ENCODE measurements at regions not wholly inside any gene's neighbourhood (a gene's known extent, or its start where the extent isn't known, plus 50 kb on each side); places are given as distances from the start of the nearest gene placed in this dataset.
"Not testable (repeated sequence)": the region's sequence is repeated elsewhere in the genome, so short reads cannot be mapped to it uniquely, and the experiment has no call there.

DNA sequence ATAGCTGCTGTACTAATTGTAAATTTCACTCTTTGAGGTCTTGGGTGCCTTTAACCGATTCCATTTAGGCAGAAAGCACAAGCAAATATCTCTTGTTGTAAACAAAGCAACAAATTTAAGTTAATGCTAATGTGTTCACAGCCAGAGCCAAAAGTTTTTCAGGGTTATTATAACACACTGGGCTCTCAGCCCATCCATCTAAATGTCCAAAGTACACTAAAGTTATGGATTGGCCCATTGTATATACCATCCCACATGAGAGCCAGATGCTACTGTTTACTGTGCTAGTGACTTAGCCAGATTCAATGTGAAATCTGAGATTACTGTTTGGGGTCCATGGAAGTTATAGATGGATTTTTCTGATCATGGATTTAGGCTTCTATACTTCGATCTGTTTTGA is 186.7 kb downstream of the LARP7 start:
- DNase-seq (ENCODE audit: extremely low spot score), result no peak
- peaks cover 0 to 3% (median 0%) of the 10 kb centered on the region in 4 donors for H3K36me3 ChIP-seq
- no peaks in the 10 kb centered on the region for H3K9me3 ChIP-seq
- H3K4me1 ChIP-seq, result peaks cover 0 to 12% (median 12%) of the 10 kb centered on the region in 4 donors
- H3K27ac ChIP-seq (replicated peaks in 1 of 4), result no peak overlapping the region
- 81% methylated on average over 2 of the region's 2 CpGs for WGBS
- intact Hi-C loops (cut with DNase I), result no loop called here
- H3K4me3 ChIP-seq, result no peak overlapping the region
- TF ChIP-seq POLR2A (IDR thresholded peaks at IDR 0.05; ENCODE audit: low read depth), result no peak
- no peak for TF ChIP-seq POLR2AphosphoS5 (IDR thresholded peaks at IDR 0.05)
- TF ChIP-seq EP300 (IDR thresholded peaks at IDR 0.05), result no peak
- TF ChIP-seq, protein P1, sequence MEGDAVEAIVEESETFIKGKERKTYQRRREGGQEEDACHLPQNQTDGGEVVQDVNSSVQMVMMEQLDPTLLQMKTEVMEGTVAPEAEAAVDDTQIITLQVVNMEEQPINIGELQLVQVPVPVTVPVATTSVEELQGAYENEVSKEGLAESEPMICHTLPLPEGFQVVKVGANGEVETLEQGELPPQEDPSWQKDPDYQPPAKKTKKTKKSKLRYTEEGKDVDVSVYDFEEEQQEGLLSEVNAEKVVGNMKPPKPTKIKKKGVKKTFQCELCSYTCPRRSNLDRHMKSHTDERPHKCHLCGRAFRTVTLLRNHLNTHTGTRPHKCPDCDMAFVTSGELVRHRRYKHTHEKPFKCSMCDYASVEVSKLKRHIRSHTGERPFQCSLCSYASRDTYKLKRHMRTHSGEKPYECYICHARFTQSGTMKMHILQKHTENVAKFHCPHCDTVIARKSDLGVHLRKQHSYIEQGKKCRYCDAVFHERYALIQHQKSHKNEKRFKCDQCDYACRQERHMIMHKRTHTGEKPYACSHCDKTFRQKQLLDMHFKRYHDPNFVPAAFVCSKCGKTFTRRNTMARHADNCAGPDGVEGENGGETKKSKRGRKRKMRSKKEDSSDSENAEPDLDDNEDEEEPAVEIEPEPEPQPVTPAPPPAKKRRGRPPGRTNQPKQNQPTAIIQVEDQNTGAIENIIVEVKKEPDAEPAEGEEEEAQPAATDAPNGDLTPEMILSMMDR (IDR thresholded peaks at IDR 0.05), result no peak
- H3K27me3 ChIP-seq, result no peaks in the 10 kb centered on the region

DNA sequence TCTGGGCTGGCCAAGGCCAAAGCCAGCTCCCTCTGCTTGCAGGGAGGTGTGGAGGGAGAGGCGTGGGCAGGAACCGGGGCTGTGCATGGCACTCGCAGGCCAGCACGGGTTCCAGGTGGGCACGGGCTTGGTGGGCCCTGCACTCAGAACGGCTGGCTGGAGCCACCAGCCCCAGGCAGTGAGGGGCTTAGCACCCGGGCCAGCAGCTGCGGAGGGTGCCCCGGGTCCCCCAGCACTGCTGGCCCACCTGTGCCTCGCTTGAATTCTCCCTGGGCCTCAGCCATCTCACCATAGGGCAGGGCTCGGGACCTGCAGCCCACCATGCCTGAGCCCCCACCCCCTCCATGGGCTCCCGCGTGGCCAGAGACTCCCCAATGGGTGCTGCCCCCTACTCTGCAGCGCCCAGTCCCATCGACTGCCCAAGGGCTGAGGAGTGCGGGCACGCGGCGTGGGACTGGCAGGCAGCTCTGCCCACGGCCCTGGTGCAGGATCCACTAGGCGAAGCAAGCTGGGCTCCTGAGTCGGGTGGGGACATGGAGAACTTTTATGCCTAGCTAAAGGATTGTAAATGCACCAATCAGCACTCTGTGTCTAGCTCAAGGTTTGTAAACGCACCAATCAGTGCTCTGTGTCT is 193.9 kb downstream of the LARP7 start:
- peaks cover 0 to 14% (median 5%) of the 10 kb centered on the region in 4 donors for H3K4me1 ChIP-seq
- DNase-seq (ENCODE audit: extremely low spot score), result no peak
- H3K4me3 ChIP-seq, result no peak overlapping the region
- no peaks in the 10 kb centered on the region for H3K27me3 ChIP-seq
- H3K9me3 ChIP-seq, result no peaks in the 10 kb centered on the region
- peaks cover 0 to 3% (median 0%) of the 10 kb centered on the region in 4 donors for H3K36me3 ChIP-seq
- 73% methylated on average over 4 of the region's 23 CpGs for WGBS
- no peak overlapping the region for H3K27ac ChIP-seq (replicated peaks in 1 of 4)
- no peak for TF ChIP-seq EP300 (IDR thresholded peaks at IDR 0.05)
- TF ChIP-seq, protein P1 (IDR thresholded peaks at IDR 0.05), result no peak
- TF ChIP-seq POLR2A (IDR thresholded peaks at IDR 0.05; ENCODE audit: low read depth), result no peak
- intact Hi-C loops (cut with DNase I), result no loop called here

DNA sequence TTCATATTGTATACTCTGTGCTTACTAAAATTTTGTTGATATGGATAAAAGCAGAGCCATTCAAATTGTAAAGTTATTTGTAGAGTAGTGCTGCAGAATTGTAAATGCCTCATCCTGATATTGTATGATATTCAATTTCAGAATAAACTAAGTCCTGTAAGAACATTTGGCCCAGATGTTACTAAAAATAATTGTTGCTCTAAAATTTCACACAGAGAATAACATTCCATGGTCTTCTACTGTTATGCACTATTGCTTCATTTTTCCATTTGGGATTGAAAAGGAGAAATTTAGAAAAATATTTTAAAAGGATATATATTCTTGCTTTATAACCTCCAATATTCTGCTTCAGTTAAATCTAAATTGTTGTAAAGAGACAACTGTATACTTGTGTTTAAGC is 195.6 kb downstream of the LARP7 start:
- Histone ChIP-seq H3K4me3 (no peak overlapping the region), H3K27me3 (no peaks in the 10 kb centered on the region), H3K9me3 (no peaks in the 10 kb centered on the region), H3K4me1 (peaks cover 0 to 14% (median 5%) of the 10 kb centered on the region in 4 donors), H3K36me3 (no peaks in the 10 kb centered on the region), H3K27ac (replicated peaks in 1 of 4) (no peak overlapping the region)
- no peak for DNase-seq (ENCODE audit: extremely low spot score)
- intact Hi-C loops (cut with DNase I), result no loop called here
- TF ChIP-seq POLR2A (IDR thresholded peaks at IDR 0.05; ENCODE audit: low read depth) (no peak), EP300 (IDR thresholded peaks at IDR 0.05) (no peak), POLR2AphosphoS5 (IDR thresholded peaks at IDR 0.05) (no peak)
- TF ChIP-seq, protein P1 (IDR thresholded peaks at IDR 0.05), result no peak

DNA sequence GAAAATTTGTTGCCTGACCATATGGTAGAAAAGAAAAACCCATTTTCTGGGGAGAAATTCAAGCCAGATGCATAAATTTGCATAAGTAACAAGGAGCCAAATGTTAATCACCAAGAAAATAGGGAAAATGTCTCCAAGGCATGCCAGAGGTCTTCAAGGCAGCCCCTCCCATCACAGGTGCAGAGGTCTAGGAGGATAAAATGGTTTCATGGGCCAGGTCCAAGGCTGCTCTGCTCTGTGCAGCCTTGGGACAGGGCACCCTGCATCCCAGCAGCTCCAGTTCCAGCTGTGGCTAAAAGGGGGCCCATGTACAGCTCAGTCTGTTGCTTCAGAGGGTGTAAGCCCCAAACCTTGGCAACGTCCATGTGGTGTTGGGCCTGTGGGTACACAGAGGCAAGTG is 200.0 kb downstream of the LARP7 start:
- no peak overlapping the region for H3K27ac ChIP-seq (replicated peaks in 1 of 4)
- no peak overlapping the region for H3K4me3 ChIP-seq
- peaks cover 4 to 12% (median 8%) of the 10 kb centered on the region in 4 donors for H3K4me1 ChIP-seq
- no peak for DNase-seq (ENCODE audit: extremely low spot score)
- H3K36me3 ChIP-seq, result no peaks in the 10 kb centered on the region
- intact Hi-C loops (cut with DNase I), result no loop called here
- TF ChIP-seq EP300 (IDR thresholded peaks at IDR 0.05), result no peak
- TF ChIP-seq, protein P1 (IDR thresholded peaks at IDR 0.05), result no peak
- TF ChIP-seq POLR2A (IDR thresholded peaks at IDR 0.05; ENCODE audit: low read depth), result no peak
- no peak for TF ChIP-seq POLR2AphosphoS5 (IDR thresholded peaks at IDR 0.05)
- no CpG with 5 or more reads among the region's 1 CpG for WGBS
- no peaks in the 10 kb centered on the region for H3K9me3 ChIP-seq
- H3K27me3 ChIP-seq, result no peaks in the 10 kb centered on the region

DNA sequence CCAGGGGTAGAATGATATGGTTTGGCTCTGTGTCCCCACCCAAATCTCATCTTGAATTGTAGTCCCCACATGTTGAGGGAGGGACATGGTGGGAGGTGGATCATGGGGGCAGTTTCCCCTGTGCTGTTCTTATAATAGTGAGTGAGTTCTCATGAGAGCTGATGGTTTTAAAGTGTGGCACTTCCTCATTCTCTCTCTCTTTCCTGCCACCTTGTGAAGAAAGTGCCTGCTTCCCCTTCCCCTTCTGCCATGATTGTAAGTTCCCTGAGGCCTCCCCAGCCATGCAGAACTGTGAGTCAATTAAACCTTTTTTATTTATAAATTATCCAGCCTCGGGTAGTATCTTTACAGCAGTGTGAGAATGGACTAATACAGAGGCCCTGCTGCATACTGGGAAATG is 201.1 kb downstream of the LARP7 start:
- DNase-seq (ENCODE audit: extremely low spot score); H3K9me3 ChIP-seq; H3K36me3 ChIP-seq; H3K27me3 ChIP-seq; intact Hi-C loops (cut with DNase I); H3K27ac ChIP-seq (replicated peaks in 1 of 4); H3K4me3 ChIP-seq: not testable (repeated sequence)
- peaks cover 0 to 12% (median 0%) of the 10 kb centered on the region in 4 donors for H3K4me1 ChIP-seq
- 60% methylated on average over 1 of the region's 1 CpG for WGBS
